ENCODE measurements at regions not wholly inside any gene's neighbourhood (a gene's known extent, or its start where the extent isn't known, plus 50 kb on each side); places are given as distances from the start of the nearest gene placed in this dataset.
"Not testable (repeated sequence)": the region's sequence is repeated elsewhere in the genome, so short reads cannot be mapped to it uniquely, and the experiment has no call there.

DNA sequence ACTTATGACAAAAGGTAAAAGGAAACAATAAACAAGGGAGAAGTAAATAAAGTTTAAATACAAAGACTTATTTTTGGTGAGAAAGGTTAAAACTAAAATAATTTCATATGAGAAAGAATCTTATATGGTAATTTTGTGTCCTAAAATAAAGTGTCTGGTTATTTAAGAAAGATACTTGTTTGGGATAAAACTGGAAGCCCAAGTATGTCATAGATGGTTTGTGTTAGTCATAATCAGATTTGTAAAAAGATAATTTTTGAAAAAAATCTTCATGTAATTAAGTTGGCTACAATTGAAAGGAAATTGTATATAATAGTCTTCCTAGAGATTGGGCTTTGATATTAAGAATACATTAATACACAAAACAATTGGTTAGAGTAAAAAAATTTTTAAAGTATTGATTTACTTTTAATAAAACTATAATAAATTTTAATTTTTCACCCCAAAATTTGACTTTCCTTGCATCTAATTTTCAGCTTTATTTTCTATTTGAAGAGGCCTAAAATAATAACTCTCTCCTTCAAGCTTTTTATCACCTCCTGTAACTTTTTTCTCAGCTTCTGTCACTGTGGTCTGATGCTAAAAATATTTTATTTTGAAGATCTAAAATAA is 315.6 kb downstream of the SLITRK5 start:
- no peak for DNase-seq

DNA sequence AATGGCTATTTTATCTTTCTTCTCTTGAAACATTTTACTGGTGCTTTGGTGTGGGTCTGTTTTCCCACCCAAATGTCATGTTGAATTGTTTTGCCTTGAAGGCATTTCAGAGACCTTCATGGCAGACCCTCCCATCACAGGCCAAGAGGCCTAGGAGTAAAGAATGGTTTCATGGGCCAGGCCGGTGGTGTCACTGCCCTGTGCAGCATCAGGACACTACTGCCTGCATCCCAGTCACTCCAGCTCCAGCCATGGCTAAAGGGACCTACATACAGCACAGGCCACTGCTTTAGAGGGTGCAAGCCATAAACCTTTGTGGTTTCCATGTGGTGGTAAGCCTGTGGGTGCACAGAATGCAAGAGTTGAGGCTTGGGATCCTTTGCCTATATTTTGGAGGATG is 326.9 kb downstream of the SLITRK5 start:
- DNase-seq, result no peak

DNA sequence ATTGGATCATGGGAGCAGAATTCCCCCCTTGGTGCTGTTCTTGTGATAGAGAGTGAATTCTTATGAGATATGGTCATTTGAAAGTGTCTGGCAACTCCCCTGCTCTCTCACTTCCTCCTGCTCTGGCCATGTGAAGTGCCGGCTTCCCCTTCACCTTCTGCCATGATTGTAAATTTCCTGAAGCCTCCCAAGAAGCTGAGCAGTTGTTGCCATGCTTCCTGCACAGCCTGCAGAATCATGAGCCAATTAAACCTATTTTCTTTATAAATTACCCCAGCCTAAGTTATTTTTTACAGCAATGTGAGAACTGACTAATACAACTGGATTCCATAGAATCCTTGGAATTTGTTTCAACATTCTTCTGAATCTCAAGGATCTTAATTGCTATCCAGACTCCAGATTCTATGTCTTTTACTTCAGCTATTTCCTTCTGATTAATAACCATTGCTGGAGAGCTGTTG is 328.1 kb downstream of the SLITRK5 start:
- DNase-seq, result no peak

DNA sequence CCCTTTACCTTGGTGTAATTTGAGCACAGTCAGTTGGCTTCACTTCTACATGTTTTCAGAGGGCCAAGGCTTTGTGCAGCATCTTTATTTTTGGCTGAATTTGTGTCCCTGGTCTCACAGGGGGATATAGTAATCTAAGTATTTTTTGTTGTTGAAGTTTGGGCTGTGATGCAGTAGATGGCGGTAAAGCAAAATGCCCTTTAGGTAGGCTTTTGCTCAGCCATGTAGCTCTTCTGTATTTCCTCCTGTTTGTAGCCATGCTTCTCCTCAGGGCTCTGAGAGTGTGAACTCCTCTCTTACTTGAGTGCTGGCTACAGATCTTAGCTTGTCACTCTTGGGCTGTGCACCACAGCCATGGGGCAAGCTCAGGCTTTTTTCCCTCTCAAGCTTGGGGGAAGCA is 328.6 kb downstream of the SLITRK5 start:
- no peak for DNase-seq

DNA sequence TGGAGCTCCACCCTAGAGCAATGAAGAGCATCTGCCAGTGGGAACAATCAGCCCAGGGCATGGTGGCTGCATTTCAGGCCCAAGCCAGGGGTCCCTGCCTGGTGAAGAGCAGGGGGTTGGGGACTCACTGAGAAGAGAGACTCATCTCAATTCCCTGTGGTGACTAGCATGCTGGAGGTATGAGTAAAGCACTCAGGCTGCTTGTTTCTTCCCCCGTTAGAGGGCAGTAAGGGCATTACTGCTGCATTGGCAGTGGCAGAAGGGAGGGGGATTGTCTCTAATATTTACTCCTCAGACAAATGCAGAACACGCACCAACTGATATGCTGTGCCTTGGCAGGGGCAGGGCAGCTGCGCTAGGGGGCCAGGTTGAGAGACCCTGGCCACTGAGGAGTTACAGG is 329.1 kb downstream of the SLITRK5 start:
- no peak for DNase-seq

DNA sequence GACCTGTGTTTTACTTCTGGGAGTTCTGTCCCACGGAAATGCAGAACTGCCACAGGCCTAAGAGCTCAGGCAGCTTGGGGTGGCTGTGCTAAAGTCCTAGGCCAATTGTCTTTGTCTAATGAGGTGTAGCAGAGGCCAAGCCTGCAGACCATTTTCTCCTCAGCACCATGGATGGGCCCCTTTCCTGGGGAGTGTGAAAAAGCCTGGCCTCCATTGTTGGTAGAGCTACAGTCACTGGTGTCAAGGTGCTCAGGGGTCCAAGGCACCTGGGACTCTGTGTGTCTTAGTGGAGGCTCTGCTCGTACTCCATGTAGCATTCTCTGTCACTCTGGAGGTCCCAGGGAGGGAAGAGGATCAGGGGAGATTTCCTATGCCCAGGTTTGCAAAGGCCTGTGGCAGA is 329.6 kb downstream of the SLITRK5 start:
- DNase-seq, result no peak

DNA sequence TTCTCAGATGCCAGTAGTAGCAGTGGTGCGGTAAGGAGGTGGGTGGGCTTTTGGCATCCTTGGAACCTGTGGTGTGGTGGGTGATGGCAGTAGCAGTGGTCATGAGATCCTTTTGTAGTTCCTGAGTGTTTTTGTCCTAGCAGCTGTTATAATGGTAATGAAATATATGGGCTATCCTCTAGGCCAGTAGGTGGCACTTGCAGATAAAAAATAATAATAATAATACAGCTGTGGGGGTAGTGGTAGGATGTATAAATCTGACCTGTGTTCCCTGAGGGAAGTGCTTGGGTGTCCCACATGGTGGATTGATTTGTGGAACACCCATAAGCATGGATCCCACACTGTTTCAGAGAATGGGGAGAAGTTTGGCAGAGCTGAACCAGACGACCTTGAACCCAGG is 334.0 kb downstream of the SLITRK5 start:
- DNase-seq, result no peak

DNA sequence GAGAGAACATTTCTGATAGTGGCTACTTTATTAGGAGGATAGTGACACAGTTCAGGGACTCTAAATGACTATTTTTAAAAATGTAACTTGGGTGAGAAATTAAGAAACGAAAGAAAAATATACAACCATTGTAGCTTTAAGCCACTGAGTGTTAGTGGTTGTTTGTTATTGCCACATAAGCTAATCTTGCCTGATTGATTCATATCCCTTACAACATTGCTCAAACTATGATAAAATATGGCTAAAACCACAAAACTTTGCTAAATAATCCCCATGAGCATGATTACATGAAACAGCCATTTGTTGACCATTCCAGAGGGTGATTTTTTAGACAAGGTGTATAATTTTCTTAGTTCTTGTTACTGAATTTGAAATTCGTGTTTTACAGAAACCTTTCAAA is 343.4 kb downstream of the SLITRK5 start:
- DNase-seq, result no peak

DNA sequence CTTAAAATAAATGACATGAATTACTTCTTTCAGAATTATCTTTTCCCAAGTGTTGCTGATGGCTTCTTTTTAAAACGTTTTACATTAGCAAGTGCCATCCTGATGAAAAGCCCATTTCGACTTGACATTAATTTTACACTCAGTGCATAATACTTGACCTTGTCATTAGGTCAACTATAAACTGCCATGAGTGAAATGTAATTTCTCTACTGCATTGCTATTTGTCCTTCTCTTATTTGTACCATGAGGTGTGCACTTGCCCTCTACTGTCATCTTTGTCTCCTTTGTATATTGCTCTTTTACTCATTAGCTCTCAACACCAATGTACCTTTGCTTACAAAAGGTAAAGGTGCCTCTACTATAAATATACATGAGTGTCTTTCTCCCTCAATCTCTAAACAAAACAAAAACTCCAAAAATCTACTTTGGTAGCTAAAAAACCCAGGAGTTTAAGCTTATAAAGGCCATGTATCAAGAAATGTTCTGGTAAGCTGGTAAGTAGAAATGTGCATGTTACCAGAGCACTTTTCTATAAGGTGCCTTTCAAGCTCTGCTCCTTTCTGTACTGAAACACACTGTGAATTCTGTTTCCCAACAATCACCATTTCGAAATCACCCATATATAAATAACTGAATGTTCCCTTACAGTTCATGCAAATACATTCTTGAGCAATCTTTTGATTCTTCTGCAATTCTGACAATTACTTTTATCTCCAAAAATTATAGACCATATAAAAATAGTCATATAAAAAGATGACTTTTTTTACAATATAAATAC is 351.4 kb downstream of the SLITRK5 start:
- no peak for DNase-seq

DNA sequence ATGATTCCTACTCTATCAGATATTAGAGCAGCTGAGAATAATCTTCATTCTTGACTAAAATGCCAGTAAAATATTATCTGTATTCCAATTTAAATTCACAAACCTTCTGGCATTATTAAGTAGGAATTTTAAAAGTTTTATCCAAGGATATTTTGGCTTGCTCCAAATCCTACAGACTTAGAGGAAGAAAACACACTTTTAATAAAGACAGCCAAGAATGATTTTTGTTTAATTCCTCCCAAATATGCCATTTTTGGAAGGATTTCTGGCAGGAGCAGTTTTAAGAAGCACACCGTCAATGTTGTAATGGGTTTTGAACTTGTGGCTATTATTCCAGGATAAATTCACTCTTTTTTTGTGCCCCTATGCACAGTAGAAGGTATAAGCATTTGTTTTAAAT is 355.1 kb downstream of the SLITRK5 start:
- no peak for DNase-seq

DNA sequence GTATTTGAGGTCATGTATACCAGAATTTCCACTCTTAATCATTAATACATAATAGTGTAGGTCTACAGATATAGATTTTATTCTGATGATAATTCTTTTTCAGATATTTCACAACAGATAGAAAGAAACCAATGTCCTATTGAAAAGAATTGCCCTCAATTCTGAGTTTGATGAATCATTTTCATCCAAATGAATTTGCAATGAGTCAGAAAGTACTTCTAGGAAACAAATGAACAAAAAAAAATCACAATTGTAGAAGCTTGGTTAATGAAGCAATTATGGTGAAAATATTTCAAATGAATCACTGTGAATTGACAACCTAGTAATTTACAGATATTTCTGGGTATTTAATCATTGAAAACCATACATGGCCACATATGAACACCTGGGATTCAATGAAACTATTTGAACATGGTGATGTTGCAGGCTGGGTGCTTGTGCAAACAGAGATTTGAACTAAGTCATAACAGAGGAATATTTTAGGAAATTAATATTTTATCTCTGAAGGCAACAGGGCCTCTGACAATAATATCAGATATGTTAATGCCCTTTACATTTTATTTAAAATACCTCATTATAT is 360.9 kb downstream of the SLITRK5 start:
- no peak for DNase-seq

DNA sequence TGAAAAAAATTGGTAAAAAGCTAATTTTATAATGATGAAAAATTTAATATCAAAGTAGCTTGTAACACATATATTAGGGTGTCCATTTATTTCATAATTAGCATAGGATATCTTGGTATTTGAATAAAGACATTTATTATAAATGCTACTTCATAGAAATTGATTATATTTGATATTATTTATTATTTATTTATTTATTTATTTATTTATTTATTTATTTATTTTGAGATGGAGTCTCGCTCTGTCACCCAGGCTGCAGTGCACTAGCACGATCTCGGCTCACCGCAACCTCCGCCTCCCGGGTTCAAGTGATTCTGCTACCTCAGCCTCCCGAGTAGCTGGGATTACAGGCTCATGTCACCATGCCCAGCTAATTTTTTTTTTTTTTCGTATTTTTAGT is 365.0 kb downstream of the SLITRK5 start:
- DNase-seq, result not testable (repeated sequence)

DNA sequence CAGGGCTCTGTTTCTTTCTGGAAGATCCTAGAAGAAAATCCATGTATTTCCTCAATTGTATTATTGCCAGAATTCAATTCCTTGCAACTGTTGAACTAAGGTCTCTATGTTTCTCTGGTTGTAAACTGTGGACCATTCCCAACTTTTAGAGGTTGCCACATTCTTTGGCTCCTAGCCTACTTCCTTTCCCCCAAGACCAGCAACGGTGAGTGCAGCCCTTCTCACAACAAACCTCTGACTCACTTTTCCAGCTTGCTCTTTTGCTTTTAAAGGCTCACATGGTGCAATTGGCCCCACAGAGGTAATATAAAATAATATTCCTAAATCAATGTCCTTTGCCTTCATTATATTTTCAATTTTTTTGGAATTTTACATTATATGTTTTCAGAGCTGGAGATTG is 371.3 kb downstream of the SLITRK5 start:
- DNase-seq, result no peak

DNA sequence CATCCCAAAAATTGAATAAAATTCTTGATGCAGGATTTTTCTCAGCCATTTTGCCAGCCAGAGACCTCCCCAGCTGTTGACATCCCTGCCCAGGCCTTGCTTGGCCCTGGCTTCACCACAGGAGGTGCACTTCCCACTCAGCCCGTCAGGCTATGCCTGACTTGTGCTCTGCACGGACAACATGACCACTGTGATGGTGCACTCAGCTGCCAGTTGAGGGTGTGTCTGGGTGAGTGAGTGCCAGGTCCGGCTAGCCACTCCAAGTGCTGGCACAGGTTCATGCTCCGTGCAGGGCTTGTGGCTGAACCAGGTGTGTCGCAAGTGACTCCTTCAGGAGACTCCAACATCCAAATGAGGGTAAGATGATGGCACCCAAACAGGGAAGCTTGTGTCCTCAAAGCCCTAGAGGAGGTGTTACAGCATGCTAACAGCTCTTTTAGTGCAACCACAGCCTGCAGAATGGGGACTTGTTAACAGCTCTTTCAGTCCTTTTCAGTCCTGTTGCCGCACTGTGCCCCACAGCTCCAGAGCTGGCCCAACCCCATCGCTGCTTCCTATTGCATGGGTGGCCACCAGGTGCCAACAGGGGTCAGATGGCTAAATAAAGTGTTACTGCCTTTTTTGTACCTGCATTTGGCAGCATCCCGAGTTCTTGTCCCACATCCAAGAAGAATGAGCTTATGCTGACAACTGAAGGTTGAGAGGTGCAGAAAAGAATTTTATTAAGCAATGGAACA is 380.7 kb downstream of the SLITRK5 start:
- DNase-seq, result peak; percentile 59

DNA sequence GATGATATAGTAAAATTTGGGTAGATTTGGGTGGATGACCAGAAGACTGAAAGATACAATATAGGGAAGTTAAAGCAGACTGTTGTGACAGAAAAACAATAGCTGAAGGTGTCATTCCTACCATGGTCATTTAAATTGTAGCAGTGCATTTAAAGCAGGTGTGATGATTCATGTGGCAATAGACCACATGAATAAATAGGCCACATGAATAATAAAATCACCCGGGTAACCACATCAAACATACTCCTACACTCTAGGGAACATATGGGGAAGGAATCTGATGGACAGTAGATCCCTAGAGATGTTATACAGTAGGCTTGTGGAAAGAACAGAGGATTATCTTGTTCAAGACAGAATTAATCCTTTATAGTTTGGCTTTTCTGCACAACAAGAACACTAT is 392.6 kb downstream of the SLITRK5 start:
- DNase-seq, result no peak

DNA sequence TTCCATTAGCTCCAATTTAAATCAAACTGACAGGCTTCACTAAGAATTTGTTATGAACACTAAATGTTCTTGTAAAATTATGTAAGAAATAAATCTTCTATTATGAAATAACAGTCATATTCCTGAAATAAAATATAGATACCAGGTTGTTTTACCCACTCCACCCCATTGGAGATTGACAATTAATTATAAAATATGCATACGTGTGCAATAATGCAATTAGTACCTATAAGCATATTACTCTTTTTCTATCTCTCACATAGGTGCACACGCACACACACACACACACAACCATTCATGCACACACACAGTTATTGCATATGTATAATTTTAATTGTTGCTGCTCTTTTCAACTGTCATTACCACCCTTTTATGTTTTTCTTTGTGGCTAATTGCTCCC is 395.7 kb downstream of the SLITRK5 start:
- DNase-seq, result no peak

DNA sequence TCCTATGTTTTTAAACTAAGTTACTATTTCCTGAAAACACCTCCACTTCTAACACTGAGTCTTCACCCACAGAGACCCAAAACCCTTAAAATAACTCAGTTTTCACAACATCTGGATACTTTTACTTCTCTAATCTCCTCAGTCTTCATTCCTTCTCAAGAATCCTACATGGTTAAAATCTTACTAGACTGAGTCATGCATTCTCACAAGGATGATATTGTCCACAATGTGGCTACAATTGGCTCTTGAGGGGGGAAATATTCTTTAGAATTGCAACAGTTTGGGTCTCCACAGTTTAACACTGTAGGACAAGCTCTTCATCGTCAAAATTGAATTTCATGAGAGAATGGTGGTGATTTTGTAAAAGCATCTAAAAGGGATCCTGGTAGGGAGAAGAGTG is 397.1 kb downstream of the SLITRK5 start:
- no peak for DNase-seq

DNA sequence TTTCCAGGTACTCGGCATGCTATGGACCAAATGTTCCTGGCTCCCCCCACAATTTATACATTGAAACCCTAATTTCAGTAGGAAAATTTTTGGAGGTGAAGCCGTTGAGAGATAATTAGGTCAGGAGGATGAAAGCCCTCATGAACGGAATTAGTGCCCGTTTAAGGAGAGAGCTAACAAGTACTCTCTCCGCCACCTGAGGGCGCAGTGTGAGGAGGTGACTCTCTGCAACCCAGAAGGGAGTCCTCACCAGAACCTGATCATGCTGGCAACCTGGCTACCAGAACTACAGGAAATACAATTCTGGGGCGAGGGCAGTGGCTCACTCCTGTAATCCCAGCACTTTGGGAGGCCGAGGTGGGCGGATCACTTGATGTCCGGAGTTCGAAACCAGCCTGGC is 397.8 kb downstream of the SLITRK5 start:
- no peak for DNase-seq

DNA sequence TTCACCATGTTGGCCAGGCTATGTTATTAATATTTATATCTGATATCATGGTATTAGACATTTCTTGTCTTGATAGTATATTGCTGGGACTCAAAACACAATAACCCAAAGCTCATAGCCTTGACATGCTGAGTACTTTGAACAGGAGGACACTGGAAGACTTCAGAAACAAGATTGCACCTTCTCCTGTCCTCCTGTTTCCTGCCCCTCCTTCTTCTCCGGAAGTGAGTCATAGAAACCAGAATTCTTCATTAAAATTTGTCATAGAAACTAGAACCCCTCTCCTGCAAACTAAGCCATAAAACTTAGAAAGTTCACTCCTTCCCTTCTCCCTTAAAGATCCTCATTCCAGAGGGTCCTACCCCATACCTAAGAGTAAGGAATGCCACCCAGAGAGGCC is 400.2 kb downstream of the SLITRK5 start:
- no peak for DNase-seq

DNA sequence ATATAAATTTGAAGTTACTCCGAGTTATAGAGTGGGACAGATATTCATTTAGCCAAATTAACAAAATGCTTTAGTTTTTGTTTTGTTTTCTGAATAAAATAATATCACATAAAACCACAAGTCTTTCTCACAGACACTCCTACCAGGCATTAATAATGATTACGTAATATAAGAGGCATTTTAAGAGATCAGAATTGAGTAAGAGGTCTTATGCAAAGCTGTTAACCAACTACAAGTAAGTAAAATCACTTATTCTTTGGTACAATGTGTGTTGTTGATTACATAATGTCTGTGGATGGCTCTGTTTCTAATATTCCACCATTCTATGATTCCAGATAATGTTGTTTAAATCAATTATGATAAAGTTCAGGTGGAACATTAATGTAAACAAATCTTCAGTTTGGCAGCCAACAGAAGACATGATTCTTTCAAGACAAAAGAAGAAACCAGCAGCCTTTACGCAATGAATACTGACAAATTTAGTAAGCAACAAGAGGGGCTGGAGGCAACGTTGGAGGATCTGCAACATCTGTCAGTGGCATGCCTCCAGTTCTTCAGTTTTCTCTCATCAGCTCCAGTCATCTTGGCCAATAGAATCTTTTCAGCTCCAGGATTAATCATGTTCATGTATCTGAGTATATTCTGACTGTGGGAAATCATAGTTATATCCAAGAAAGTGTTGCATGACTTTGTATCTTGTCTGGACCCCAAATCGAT is 403.8 kb downstream of the SLITRK5 start:
- no peak for DNase-seq

DNA sequence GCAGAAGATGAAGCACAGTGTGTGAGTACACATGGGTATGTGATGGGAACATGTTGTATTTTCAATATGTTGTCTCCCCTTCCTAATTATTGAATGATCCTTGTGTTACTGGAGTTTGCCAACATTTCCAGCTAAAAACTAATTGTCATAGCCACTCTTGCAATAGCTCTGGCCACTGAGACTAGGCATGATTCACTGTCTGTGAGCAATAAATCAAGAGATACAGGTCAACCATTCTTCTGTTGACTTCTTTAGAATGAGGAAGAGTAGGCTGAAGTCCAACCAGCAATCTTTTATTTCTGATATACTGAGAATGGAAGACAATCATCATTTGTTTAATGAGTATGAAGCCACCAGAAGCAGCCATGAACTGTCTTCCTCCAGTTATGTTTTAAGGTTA is 413.9 kb downstream of the SLITRK5 start:
- no peak for DNase-seq

DNA sequence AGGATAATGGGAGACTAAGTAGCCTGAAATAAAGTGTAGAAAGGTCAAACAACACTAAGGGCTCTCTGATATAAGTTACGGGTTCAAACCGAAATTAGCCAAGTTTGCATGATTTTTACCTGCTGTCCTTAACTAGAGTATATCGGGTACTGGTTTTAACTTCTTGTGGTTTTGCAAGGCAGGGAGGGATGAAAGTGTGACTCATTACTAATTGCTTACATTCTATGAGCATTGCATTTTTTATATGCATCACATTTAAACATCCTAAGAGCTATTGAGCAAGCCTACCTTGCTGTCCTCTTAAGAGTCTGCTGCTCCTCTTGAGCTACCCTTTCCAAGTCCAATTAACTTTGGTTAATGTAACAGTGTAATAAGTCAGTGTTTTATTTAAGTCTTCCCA is 415.4 kb downstream of the SLITRK5 start:
- DNase-seq, result no peak

DNA sequence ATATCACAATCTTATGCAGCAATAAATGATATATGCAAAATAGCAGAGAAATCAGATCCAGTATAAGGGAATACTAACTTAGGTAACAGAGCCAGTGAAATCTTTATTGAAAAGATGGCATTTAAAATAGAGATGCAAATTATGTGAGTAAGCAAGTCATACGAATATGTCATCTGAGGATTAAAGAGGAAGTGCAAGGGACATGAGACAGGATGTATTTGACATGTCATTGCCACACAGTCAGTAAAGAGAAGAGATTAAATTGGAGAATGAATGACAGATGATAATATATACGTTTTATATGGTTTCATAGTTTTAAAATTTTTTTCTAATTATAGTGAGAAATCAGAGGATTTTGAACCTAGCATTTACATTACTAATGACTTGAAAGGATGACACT is 426.4 kb downstream of the SLITRK5 start:
- no peak for DNase-seq

All from activated effector memory CD4-positive, alpha-beta T cell treated with anti-CD3 and anti-CD28 coated beads, Interleukin-2, amount 50 U/mL, for 16 hours (primary cell).